Muscle of arm (tissue), 1 donor: ENCODE measurements at regions not wholly inside any gene's neighbourhood (a gene's known extent, or its start where the extent isn't known, plus 50 kb on each side); places are given as distances from the start of the nearest gene placed in this dataset.
"Not testable (repeated sequence)": the region's sequence is repeated elsewhere in the genome, so short reads cannot be mapped to it uniquely, and the experiment has no call there.

Source experiments
- DNase-seq: peaks from one replicate; pipeline ENCODE4 v3.0.0-alpha.2; 2013

- DNase-seq: no peak
Observed at GRCh38 chr4:154164931-154165839, 326.4 kb downstream of the DCHS2 start.

GRCh38 chr4:154160519-154161301 lies 330.9 kb downstream of the DCHS2 start:
- peak; percentile 77 for DNase-seq

DNA sequence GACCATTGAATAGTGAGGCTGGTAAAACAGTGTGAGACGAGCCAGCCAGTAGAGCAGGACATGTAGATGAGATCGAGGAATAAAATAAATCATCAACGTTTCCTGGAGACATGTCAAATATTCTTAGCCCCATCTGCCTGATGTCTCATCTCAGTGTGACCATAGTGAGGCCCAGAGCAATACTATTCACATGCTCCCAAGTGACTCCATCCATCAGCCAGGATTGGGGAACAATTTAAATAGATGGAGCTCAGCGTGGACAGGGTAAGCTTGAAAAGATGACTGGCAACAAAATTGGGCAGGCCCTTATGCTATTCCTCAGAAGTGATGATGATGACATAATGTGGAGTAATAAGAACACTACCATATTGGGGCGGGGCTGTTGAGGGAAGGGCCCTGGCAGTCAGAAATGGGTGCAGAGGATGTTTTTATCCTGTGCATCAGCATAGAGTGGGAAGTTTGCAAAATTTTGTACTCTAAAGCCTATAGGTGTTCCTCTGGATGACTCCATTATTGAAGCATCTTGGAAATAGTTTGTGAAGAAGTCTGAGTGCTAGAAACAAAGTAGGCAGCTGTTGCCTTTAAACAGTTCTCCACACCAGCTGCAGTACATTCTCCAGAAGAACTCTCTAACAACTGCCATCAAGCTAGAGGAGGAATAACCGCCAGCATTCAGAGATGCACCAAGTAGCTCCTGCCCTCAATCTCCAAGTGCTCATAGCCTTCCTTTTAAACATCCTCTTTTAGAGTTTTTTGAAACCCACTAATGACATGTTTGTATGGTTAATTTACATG lies 333.0 kb downstream of the DCHS2 start:
- DNase-seq: no peak

DNA sequence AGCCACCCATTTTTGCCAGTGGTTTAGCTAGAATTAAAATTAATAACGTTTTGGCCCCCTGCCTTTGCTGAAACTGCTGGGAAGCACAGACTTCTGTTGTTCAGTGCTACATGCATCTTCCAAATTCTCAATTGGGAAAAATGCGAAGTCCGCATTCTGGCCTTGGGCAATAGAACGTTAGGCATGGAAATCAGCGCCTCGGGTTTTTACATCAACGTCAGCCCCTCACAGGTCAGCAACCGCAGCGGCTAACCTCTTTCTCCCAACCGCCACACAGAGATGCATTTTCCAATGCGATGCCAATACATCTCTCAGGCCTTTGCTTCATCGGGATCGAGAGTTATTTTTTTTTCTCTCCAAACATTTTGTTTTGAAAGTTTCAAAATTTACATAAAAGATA lies 339.1 kb downstream of the DCHS2 start:
- DNase-seq: no peak

DNA sequence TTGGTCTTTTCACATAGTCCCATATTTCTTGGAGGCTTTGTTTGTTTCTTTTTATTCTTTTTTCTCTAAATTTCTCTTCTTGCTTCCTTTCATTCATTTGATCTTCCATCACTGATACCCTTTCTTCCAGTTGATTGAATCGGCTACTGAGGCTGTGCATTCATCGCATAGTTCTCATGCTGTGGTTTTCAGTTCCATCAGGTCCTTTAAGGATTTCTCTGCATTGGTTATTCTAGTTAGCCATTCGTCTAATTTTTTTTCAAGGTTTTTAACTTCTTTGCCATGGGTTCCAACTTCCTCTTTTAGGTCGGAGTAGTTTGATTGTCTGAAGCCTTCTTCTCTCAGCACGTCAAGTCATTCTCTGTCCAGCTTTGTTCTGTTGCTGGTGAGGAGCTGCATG lies 342.4 kb downstream of the DCHS2 start:
- DNase-seq: not testable (repeated sequence)

DNA sequence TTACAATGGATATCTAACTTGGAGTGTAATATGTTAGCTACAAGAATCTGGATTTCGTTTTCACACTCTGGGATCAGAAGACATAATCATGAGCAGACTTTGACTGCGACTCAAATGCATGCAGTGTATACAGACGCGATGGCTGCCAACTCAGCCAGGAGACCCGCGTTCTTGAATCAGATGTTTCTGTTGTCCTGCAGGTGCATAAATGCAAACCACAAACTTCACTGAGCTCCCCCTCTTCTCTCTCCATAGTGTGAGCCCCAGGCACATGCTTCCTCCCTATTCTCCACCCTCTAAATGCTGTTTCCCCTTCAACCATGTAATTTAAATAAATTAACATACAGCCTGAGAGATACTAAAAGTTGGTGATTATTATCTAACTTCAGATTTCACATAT lies 347.9 kb downstream of the DCHS2 start:
- DNase-seq: no peak

GRCh38 chr4:154142664-154143063 lies 348.9 kb downstream of the DCHS2 start:
- no peak for DNase-seq

DNA sequence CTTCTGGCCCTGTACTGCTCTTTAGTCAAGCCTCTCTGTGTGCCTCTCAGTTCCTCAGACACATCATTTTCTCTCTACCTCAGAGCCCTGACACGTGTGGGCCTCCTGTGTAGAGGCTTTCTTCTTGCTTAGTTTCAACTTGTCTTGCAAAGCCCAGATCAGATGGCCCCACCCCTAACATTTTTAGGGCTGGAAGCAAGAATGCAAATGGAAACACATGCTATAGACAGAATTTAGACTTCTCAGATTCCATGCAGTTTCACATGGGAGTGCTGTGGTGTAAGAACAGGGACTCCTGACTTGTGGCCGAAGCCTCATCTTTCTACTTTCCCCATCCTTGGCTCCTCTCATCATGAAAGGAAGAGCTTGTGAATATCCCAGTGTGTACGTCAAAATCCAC lies 350.7 kb downstream of the DCHS2 start:
- DNase-seq: no peak

DNA sequence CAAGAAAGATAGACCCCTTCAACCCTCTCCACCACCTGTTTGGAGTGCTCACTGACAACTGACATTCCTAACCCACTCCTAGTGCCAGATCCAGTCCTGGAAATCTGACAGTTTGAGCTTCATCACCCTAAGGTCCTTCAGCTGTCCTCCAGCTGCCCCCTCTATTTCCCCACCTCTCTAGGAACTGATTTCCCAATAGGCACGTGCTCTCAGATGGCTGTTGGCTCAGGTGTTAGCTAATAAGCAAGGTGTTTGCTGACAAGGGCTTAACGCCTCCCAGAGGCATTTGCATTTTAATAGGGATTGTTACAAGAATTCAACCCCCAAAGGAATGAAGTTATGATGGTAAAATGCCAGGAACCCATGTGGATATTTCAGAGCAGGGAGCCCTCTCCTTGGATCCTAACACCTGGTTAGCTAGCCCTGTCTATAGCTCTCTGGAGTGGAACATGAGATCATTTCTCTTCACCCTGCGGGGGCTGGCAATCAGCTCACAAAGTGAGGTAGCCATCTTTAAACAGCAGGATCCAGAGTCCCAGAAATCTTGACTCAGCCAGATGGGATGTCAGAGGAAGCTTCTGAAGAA lies 348.5 kb upstream of the SFRP2 start:
- no peak for DNase-seq

DNA sequence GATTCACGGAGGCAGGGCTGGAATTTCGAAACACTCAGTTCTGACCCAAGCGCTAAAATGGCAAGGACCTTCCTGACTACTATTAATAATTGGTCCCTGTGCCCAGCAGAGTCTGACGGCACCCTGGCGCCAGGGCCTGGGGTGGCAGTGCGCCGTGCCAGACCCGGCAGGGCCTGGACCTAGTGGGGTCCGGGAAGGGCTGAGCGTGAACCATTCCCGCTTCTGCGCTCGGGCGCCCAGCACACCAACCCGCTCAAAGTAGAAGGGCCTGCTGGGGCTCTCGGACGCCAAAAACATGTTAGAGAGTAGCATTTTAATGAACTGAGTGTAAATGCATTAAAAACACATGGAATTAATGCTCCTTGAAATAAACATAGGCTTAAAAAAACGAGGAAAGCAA lies 346.7 kb upstream of the SFRP2 start:
- DNase-seq: no peak

GRCh38 chr4:154132406-154132805 lies 343.5 kb upstream of the SFRP2 start:
- DNase-seq: no peak

DNA sequence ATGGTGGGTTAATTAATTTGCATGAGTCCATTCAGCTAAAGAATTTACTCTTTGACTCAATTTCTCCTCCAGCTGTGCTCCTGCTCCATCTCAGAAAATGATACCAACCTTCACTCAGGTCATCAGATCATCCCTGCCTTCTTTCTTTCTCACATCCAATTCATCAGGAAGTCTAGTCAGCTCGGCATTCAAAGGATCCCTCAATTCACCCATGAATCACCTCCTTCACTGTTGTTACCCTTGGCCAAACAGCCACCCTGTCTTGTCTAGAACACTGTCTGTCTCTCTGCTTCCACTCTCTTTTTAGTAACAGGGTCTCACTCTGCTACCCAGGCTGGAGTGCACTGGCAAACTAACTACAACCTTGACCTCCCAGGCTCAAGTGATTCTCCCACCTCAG lies 337.4 kb upstream of the SFRP2 start:
- DNase-seq: no peak

- no peak for DNase-seq
Observed at GRCh38 chr4:154125340-154125739, 336.5 kb upstream of the SFRP2 start.

GRCh38 chr4:154124539-154125255 lies 335.8 kb upstream of the SFRP2 start:
- no peak for DNase-seq

GRCh38 chr4:154123897-154124296 lies 335.0 kb upstream of the SFRP2 start:
- no peak for DNase-seq

DNA sequence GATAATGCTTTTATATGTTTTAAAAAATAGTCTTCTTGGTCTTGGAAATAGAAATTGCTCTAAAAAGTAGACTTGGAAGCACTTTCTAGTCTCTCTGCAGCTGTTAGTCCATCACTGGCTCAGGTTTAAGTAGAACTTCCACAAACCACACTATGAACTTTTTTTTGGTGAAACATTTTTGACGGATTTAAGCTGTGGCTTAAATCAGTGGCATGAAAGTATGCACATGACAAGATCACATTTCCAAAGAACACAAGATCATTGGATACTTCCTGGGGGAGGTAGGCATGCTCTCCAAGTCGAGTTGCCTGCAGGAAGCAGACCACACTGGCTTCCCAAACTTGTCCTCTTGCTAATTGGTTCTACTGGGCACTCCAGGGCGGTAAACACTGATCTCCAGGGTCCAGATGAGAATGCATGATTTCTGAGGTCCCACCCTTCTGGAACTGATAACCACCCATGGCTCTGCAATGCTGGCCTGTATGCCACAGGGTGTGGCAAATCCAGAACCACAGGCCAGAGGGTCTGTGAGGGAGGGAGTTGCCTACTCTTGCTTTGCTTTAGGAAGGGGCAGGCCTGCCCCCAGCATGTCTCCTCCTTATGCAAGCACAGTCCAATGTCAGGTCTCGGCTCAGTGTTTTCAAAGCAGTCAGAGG lies 331.9 kb upstream of the SFRP2 start:
- DNase-seq: no peak

- DNase-seq: no peak
Observed at GRCh38 chr4:154120006-154120676, 331.3 kb upstream of the SFRP2 start.

DNA sequence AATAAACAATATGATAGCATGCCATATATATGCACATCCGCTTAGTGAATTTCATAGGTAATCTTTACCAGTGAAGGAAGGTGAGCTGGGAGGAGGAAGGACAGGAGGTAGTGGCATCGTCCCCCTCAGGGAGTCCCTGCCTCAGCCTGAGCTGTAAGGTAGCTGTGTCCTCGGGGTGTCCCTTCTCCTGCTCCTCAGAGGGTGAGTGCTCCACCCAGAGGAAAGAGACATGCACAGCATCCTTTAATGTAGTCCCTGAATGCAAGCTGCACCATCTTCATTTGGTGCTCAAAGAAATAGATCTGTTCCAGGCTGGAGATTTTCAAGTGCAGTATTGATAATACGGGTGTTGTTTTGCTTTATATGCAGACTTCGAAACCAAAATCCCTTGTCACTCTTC lies 330.4 kb upstream of the SFRP2 start:
- no peak for DNase-seq

- not testable (repeated sequence) for DNase-seq
Observed at GRCh38 chr4:154117726-154118125, 328.8 kb upstream of the SFRP2 start.

GRCh38 chr4:154107337-154107736 lies 318.5 kb upstream of the SFRP2 start:
- no peak for DNase-seq
